Jurkat, Clone E6-1 (cell line): ENCODE measurements at regions not wholly inside any gene's neighbourhood (a gene's known extent, or its start where the extent isn't known, plus 50 kb on each side); places are given as distances from the start of the nearest gene placed in this dataset.
A peak's percentile ranks its signal among the peaks of the same experiment; 100 is the strongest.

Experiments used
- DNase-seq: peaks from one replicate; pipeline ENCODE4 v3.0.0-alpha.2; 2011; ENCODE audit warnings: low read depth, low spot score
- H3K4me3 ChIP-seq: 2 replicates; pipeline ENCODE4 v1.5.1; 2011; ENCODE audit warnings: mild to moderate bottlenecking, low read length, control low read depth, moderate library complexity

DNA sequence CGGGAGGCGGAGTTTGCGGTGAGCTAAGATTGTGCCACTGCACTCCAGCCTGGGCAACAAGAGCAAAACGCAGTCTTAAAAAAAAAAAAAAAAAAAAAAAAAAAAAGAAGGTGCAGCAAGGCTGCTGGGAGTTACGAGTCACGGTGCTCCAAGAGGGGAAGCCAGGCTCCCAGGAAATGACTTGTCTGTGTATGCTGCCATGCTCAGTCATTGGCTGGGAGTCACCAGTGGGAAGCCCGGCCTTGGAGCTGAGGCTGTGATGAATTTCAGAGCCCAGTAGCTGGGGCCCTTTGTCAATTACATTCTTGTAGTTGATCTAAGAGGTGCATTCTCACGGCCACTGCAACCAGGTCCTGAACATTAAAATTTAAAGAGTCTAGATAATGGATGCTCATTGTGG is 1105.1 kb upstream of the TENM3 start:
- no peak for DNase-seq
- no peak overlapping the region for H3K4me3 ChIP-seq

DNA sequence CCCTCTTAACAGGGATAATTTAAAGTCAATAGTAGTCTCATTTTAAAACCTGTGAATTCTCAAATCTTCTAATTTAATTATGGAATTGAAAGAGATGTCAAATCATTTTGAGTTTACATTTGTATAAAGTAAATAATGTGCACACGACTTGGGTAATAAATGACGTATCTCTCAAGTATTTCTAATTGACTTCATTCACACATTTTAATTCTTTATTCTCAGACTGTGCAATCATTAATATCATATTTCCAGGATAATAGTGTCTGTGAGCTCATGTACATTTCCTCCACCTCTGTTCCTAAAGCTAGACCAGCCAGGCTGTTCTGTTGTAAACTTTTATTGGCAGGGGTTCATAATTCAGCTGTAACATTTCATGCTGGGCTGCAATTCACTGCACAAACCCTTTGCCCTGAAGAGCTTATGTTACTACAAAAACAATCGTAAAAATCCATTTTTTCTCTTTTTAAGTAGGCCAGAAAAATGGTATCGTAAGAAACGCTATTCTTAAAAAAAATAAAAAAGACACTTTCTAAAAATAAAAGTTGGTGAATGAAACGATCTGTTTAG is 1103.1 kb upstream of the TENM3 start:
- no peak overlapping the region for H3K4me3 ChIP-seq
- DNase-seq = no peak

DNA sequence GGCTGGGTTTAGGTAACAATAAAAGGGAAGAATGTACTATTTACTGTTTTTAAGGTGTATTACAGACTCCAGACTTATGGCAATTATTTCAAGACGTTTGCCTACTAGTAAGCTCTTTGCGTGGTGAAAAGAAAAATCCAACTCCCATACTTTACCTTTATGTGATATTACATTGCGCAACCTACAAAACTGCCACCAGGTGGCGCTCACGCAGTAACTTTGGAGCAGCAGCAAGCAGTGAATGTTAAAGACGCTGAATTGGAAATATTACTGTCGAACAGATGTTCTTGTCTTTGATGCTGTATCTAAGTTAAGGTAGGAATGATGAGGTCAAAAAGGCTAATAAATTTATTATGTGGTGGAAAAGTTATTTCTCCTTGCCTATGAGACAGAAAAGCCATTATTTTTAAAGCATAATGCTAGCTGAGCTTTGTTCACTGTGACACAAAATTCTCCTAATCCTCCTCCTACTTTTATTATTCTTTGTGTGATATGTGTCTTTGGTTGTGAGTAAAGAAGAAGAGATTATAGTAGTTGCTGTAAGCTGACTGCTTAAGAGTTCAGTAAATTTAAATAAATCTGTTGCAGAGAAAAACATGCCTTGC is 1099.8 kb upstream of the TENM3 start:
- no peak overlapping the region for H3K4me3 ChIP-seq
- peak; percentile 61 for DNase-seq

DNA sequence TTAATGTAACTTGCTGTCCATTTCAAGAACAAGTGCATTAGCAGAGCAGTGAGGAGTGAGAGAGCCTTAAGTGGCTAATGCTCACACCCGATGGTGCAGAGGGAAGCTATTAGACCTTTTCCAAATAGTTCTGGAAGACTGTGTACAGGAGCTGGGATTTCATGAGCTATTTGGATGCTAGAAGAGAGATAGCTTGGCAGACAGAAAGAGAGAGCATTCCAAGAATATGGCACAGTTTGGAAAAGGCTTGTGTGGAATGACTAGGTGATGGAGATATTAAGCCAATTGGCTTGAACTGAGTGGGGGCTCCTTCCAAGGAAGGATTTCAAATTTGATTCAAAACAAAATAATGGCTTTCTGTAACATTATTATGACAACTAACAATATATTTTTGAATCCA is 1097.2 kb upstream of the TENM3 start:
- no peak overlapping the region for H3K4me3 ChIP-seq
- DNase-seq = no peak

DNA sequence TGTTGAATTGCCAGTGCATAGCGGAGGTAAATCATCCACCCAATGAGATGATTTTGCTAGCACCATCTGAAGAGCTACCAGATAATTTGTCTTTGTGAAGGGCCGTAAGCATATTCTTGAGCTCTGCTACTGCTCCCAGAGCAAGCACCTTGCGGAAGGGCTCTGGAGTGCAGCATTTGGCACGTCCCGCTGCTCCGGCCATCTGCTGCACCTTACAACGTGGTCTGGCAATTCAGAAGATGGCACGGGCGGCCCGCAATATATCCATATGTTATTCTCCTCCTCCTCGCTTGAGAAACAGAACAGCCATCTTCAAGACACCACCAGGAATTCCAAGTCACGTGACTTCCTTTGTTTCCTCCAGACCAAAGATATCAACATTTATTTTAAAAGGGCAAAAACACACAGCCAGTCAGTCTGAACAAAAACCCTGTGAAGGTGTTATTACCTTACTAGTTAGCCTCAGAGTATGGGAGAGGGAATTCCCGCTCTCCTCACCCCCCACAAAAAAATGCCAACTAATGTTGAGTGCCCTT is 1095.7 kb upstream of the TENM3 start:
- H3K4me3 ChIP-seq = no peak overlapping the region
- DNase-seq = no peak

DNA sequence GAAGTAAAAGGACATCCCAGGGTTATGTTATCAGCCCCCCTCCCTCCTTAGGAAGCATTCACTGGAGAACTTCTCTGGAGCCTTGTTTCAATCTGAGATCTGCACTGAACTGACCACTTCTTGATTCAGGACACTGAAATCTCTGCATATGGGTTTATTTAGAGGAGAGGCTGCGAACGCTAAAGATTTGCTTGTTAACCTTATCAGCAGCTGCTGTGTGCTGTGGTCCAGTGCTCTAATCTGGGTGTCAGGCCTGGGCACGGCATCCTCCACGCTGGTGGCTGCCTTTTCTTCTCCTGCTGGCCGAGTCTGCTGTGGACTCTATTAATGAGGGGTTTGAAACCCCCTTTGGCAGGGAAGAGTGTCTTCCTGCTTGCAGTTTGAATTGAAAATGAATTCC is 1094.7 kb upstream of the TENM3 start:
- no peak for DNase-seq
- no peak overlapping the region for H3K4me3 ChIP-seq

DNA sequence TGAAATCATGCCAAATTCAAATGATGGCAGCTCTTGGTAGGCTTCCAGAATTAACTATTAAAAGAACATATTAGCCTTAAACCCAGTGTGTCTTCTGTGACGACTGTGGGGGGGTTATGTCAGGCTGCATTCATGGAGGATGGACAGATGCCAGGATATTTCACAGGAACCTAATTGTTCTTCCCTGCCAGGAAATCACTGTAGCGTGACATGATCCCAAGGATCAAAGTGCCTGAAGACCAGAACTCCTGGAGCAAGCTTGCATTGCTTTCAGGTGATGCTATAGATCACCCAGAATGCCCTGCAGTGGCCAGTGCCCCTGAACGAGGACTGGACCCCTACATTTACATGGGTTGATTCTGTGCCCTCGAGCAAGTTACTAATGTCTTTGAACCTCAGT is 1093.0 kb upstream of the TENM3 start:
- H3K4me3 ChIP-seq = no peak overlapping the region
- no peak for DNase-seq

DNA sequence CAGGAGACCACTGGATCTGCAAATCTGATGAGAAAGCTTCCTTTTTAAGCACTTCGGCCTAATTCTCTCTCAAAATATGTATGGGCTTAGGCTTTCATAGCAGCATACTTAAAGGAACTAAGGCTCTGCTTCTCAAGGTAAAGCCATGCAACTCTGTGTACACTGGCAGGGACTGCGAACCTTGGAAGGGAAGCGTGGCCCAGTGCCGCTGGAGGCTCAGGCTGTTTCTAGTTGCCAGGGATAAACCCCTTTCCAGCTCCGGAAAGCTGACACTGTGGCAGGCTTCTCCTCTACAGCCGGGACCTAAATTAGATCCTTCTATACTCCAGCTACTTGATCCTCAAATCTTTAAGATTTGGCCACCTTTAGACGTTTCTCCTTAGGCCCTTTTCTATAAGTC is 1091.3 kb upstream of the TENM3 start:
- no peak overlapping the region for H3K4me3 ChIP-seq

DNA sequence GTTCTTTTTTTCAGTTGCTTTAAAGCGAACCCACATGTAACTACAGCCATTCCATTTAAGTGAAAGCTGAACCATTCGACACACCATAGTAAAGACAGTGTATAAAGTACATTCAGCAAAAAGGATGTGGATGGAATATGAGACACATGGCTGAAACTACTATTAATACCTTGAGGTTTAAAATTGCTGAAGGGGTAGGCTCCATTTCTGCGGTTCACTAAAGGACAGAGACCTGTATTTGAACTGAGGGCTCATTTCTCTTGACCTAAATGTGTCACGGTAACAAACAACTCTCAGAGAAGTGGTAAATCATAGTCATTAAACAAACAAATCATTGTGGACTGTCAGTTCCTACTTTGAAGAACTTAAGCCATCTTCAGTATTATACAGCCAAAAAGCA is 1085.6 kb upstream of the TENM3 start:
- no peak for DNase-seq

More for the DNA sequence above, 1091.3 kb upstream of the TENM3 start:
- no peak for DNase-seq

DNA sequence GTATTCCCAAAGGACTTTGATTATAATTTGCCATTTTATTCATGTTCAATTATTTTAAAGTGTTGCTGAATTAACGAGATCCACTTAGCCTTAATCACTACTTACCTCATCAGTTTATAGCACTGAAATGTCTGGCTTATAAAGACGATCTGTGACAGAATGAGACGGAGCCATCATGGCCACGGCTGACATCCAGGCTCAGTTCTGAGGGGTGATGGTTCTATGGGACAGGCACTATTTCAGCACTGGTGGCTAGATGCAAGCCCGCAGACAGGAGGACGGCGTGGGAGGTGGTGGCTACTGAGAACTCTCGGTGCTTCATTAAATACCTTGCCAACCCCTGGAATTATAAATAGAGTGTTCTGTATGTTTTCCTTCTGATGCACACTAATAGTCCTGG is 1084.2 kb upstream of the TENM3 start:
- no peak for DNase-seq

More for the DNA sequence above, 1085.6 kb upstream of the TENM3 start:
- H3K4me3 ChIP-seq = no peak overlapping the region

DNA sequence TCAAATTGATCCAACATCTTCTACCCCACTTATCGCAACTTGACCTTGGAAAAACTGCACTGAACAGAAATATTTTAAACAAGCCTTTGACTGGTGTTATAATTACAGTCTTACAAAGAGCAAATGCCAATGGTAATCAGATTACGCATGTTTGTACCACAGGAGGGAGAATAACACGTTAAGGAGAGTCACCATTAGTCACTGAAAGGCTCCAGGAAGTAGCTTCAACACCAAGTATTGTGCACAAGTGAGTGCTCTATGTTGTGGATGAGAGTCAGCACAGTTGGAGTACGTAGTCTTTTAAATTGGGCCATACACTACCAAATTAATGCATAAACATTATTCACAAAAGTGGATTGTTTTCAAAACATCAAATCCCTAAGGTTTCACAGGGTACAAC is 1081.5 kb upstream of the TENM3 start:
- DNase-seq = no peak
- H3K4me3 ChIP-seq = no peak overlapping the region

More for the DNA sequence above, 1084.2 kb upstream of the TENM3 start:
- no peak overlapping the region for H3K4me3 ChIP-seq

DNA sequence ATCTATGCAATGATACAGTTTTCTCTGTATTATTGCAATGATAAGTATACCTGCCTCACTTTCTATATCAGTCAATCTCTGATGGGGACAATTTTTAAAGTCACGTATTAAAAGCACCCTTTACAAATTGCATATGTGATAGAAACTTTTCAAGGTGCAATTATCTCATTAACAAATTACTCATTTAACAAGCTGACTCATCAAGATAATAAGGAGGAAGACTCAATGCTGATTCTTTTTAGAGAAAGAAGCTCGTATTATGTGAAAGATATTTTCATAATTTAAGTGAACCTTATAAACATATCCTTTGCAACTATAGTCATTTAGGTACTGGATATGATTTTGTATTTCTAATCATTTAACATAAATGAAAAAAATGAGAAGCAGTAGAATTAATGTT is 1080.9 kb upstream of the TENM3 start:
- DNase-seq = no peak
- no peak overlapping the region for H3K4me3 ChIP-seq

DNA sequence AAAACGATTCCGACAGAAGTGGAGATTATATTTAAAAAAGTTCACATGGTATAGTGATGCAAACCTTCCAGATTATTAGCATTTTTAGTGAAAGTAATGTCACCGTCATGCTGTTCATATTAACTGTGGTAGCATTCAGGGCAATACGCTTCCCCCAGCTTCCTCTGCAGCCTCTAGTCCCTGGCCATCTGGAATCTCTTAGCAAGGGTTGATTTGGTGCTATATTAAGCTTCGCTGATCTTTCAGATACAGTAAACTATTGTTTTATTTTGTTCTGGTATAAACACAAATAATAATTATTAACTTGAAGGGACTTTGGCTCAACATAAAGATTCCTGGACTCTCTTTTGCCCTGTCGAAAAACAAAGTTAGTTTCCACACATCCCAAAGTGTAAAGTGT is 1080.5 kb upstream of the TENM3 start:
- no peak for DNase-seq
- H3K4me3 ChIP-seq = no peak overlapping the region

DNA sequence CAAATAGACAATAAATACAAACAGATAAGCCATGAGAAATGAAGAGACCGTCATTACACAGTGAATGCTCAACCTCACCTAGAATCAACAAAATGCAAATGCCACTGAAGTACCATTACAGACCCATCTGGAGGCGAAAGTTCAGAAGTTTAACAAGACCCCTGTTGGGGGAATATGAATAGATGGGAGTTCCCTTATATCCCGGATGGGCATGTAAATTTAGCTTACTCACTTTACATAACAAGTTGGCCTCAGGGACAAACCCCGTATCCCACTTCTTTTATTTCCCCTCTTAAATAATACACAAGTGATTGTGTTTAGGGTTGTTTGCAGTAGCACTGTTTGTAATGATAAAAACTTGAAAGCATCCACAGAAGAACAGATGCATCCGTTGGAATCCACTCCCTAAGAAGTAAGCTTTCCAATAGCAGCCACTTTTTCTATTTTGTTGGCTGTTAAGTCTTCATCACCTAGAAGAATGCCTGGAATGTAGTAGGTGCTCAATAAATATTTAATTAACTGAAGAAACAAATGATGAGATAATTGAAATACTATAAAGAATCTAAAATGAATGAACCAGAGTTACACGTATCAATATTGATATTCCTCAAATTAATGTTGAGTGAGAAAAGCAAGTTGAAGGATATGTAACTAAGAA is 1076.3 kb upstream of the TENM3 start:
- no peak overlapping the region for H3K4me3 ChIP-seq
- no peak for DNase-seq

DNA sequence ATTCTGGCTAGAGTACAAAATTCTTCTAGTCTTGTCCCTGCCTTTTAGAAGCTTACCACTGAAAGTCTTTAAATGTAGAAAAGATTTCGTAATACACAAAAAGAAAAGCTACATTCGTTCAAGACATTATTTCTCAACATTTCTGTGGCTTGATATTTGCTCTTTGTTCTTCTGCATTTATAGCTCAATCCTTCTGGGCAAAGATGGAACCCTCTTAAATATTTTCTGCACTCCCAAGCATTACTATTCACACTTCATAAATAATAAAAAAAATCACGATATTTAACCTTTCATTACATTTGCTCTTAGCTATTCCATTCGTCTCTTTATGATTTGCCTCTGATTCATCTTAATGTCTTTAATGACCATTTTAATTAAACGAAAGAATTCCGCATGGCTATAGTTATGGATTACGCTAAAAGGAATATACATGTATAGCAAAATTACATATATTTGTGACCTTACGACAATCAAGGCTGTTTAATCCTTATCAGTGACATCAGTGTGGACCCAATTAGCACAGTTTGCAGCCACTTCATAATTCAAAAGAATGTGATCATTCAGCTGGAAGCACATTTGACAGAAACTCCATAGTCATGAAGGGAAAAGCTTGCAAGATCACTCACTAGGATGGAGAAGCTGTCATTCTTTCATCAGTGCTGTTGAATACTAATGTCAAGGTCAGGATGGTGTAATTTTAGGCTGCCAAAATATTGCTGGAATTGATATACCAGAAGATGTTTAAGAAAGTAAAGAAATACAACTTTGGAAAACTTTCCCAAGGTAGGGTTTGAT is 1075.0 kb upstream of the TENM3 start:
- no peak for DNase-seq
- no peak overlapping the region for H3K4me3 ChIP-seq

DNA sequence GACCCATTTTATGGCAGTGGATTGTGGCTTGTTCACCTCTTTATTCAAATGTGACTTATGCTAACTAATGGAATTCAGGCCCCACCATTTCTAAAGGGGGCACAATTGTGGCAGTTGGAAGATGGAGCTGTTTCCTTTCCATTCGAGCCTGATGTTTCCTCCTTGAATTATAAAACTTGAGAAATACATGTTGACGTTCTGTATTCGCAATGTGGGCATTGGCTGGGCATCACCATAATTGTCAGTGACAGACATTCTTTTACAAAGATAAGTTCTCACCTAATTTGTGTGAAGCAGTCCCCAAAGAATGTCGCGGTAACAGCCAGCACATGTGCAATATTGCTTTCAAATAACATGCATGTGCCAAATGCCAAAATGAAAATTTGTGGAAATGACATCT is 1070.2 kb upstream of the TENM3 start:
- DNase-seq = no peak
- no peak overlapping the region for H3K4me3 ChIP-seq

DNA sequence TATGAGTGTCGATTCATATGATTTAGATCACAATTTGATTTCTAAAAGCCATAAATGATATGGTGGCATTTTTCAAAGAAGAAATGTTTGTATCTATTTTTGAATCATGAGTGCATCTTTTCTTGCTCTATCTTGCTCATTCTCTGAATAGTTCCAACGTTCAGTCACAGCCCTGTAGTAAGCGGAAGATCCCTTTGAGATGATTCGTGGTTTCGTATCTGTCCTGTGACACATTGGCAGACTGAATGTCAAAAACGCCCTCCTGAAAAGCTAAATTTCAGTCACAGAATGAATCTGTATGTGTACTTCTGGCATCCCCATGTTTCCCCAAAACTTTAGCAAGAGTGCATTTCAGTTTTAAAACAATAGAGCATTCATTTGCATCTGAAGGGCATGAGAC is 1066.9 kb upstream of the TENM3 start:
- no peak for DNase-seq
- no peak overlapping the region for H3K4me3 ChIP-seq

DNA sequence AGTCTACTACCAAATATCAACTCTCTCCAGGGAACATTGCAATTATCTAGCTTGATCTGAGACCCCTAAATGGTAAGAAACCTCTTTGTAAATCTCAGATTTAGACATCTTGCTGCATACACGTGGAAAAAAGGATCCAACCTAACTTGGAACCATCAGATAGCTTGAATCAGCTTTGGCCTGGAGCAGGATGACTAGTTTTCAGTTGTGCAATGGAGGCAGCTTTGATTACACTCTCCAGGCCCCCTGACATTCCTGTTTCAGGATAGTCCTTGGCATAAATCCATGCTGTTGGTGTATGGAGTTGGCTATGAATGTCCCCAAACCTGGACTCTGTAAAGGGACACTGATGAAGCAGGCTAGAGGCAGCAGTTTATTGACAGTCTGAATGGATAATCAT is 1061.9 kb upstream of the TENM3 start:
- H3K4me3 ChIP-seq = no peak overlapping the region
- DNase-seq = no peak

DNA sequence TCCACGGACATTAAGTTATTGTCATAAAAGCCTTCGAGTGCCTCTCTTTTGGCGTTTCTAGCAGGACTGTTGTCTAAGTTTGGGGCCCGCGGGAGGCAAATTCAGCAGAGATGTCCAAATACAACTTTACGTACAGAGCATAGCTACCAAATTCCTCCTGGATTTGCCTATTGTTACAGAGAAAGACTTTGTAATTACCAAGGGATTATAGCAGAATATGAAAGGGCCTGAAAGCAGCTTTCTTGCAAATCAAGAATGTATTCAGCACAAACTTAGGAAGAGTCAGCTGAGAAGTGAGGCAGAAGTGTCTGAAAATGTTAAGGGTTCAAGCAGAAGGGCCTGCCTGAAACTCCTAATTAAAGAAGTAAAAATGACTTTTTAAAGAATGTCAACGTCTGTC is 1053.5 kb upstream of the TENM3 start:
- no peak overlapping the region for H3K4me3 ChIP-seq
- no peak for DNase-seq
